NB4 (cell line): ENCODE measurements at regions not wholly inside any gene's neighbourhood (a gene's known extent, or its start where the extent isn't known, plus 50 kb on each side); places are given as distances from the start of the nearest gene placed in this dataset.

ENCODE experiments used
- MYC ChIP-seq: IDR thresholded peaks from 2 replicates; pipeline ENCODE4 v1.6.1; 2011; ENCODE audit warnings: low read depth, low read length
- POLR2A ChIP-seq: IDR thresholded peaks from 2 replicates; pipeline ENCODE4 v1.6.1; 2011; ENCODE audit warnings: mild to moderate bottlenecking; ENCODE audit not compliant: insufficient read length; ENCODE audit errors: extremely low read depth
- TF ChIP-seq, protein P1 (sequence below): IDR thresholded peaks from one replicate; pipeline ENCODE4 v1.5.1; 2012; ENCODE audit warnings: low read depth, low read length
- TF ChIP-seq, protein P2 (sequence below): IDR thresholded peaks from 2 replicates; pipeline ENCODE4 v1.6.1; 2011; ENCODE audit warnings: low read depth, low read length

DNA sequence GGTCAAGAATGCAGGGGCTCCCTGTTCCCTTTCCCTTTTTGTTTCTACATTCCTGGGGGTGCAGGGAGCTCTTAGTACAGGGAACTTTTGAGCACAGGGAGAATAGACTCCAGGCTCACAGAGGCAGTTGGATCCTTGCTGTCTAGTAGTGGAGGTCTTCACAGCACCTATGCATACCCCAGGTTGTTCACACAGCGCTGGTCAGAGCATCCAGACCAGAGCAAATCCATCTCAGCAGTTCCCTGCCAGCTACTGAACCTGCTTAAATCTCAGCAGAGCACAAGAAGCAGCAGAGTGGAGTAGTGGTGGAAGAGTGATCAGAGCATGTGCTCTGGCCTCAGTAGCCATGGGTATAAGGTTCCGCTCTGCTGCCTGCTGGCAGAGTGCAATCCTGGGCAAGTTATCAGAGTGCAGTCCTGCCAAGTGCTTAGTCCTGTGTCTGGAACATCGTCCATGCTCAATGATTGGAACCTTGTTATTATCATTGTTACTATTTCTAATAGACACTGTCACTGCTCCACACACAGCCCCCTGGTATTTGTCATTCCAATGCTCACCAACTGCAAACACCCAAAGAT is 220.4 kb downstream of the CBLN1 start:
- TF ChIP-seq, protein P1, sequence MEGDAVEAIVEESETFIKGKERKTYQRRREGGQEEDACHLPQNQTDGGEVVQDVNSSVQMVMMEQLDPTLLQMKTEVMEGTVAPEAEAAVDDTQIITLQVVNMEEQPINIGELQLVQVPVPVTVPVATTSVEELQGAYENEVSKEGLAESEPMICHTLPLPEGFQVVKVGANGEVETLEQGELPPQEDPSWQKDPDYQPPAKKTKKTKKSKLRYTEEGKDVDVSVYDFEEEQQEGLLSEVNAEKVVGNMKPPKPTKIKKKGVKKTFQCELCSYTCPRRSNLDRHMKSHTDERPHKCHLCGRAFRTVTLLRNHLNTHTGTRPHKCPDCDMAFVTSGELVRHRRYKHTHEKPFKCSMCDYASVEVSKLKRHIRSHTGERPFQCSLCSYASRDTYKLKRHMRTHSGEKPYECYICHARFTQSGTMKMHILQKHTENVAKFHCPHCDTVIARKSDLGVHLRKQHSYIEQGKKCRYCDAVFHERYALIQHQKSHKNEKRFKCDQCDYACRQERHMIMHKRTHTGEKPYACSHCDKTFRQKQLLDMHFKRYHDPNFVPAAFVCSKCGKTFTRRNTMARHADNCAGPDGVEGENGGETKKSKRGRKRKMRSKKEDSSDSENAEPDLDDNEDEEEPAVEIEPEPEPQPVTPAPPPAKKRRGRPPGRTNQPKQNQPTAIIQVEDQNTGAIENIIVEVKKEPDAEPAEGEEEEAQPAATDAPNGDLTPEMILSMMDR, result no peak
- TF ChIP-seq POLR2A (no peak), MYC (no peak)
- TF ChIP-seq, protein P2, sequence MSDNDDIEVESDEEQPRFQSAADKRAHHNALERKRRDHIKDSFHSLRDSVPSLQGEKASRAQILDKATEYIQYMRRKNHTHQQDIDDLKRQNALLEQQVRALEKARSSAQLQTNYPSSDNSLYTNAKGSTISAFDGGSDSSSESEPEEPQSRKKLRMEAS, result no peak
